ENCODE measurements at regions not wholly inside any gene's neighbourhood (a gene's known extent, or its start where the extent isn't known, plus 50 kb on each side); places are given as distances from the start of the nearest gene placed in this dataset.

- TF ChIP-seq POLR2A (IDR thresholded peaks at IDR 0.05): no peak
- TF ChIP-seq, protein P1, sequence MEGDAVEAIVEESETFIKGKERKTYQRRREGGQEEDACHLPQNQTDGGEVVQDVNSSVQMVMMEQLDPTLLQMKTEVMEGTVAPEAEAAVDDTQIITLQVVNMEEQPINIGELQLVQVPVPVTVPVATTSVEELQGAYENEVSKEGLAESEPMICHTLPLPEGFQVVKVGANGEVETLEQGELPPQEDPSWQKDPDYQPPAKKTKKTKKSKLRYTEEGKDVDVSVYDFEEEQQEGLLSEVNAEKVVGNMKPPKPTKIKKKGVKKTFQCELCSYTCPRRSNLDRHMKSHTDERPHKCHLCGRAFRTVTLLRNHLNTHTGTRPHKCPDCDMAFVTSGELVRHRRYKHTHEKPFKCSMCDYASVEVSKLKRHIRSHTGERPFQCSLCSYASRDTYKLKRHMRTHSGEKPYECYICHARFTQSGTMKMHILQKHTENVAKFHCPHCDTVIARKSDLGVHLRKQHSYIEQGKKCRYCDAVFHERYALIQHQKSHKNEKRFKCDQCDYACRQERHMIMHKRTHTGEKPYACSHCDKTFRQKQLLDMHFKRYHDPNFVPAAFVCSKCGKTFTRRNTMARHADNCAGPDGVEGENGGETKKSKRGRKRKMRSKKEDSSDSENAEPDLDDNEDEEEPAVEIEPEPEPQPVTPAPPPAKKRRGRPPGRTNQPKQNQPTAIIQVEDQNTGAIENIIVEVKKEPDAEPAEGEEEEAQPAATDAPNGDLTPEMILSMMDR (IDR thresholded peaks at IDR 0.05): no peak
These were observed 69.1 kb downstream of the ASCL4 start for GRCh38 chr12:107843351-107844311.

Measured in adrenal gland (tissue), 5 donors.